Pulmonary artery endothelial cell (primary cell): ENCODE measurements at regions not wholly inside any gene's neighbourhood (a gene's known extent, or its start where the extent isn't known, plus 50 kb on each side); places are given as distances from the start of the nearest gene placed in this dataset.

Experiments used
- DNase-seq: peaks from one replicate; pipeline ENCODE4 v3.0.0-alpha.2; 2011; ENCODE audit warnings: low read depth, low spot score

- no peak for DNase-seq
Observed at GRCh38 chr3:66744521-66744920, 243.7 kb upstream of the LRIG1 start.

- no peak for DNase-seq
Observed at GRCh38 chr3:66744986-66745385, 244.2 kb upstream of the LRIG1 start.

- no peak for DNase-seq
Observed at GRCh38 chr3:66747261-66747660, 246.4 kb upstream of the LRIG1 start.

- DNase-seq: no peak
Observed at GRCh38 chr3:66747696-66748095, 246.9 kb upstream of the LRIG1 start.

GRCh38 chr3:66748175-66748876 lies 247.5 kb upstream of the LRIG1 start:
- no peak for DNase-seq

- no peak for DNase-seq
Observed at GRCh38 chr3:66751842-66752241, 246.3 kb upstream of the KBTBD8 start.

GRCh38 chr3:66753670-66754069 lies 244.4 kb upstream of the KBTBD8 start:
- no peak for DNase-seq

GRCh38 chr3:66754613-66755012 lies 243.5 kb upstream of the KBTBD8 start:
- DNase-seq: no peak

- no peak for DNase-seq
Observed at GRCh38 chr3:66755924-66756323, 242.2 kb upstream of the KBTBD8 start.

- DNase-seq: no peak
Observed at GRCh38 chr3:66756468-66757036, 241.6 kb upstream of the KBTBD8 start.

GRCh38 chr3:66761093-66761780 lies 236.9 kb upstream of the KBTBD8 start:
- no peak for DNase-seq

GRCh38 chr3:66762916-66763693 lies 235.0 kb upstream of the KBTBD8 start:
- DNase-seq: no peak

- DNase-seq: no peak
Observed at GRCh38 chr3:66778107-66778506, 220.0 kb upstream of the KBTBD8 start.

GRCh38 chr3:66778777-66779176 lies 219.3 kb upstream of the KBTBD8 start:
- DNase-seq: no peak

- no peak for DNase-seq
Observed at GRCh38 chr3:66785191-66785909, 212.8 kb upstream of the KBTBD8 start.

GRCh38 chr3:66789580-66790237 lies 208.4 kb upstream of the KBTBD8 start:
- DNase-seq: no peak

GRCh38 chr3:66792086-66792485 lies 206.0 kb upstream of the KBTBD8 start:
- DNase-seq: no peak

- DNase-seq: no peak
Observed at GRCh38 chr3:66795365-66795764, 202.7 kb upstream of the KBTBD8 start.

- DNase-seq: no peak
Observed at GRCh38 chr3:66796343-66796742, 201.8 kb upstream of the KBTBD8 start.

GRCh38 chr3:66797889-66798560 lies 200.1 kb upstream of the KBTBD8 start:
- DNase-seq: no peak
